H9 (cell line): ENCODE measurements at regions not wholly inside any gene's neighbourhood (a gene's known extent, or its start where the extent isn't known, plus 50 kb on each side); places are given as distances from the start of the nearest gene placed in this dataset.

Source experiments
- DNase-seq: peaks from one replicate; pipeline ENCODE4 v3.0.0-alpha.2; 2017
- H2AFZ ChIP-seq: one replicate; pipeline ENCODE4 v1.6.1; 2013; ENCODE audit warnings: mild to moderate bottlenecking, low read length, control low read depth, moderate library complexity
- H2AK5ac ChIP-seq: 2 replicates; pipeline ENCODE4 v1.6.1; 2013; ENCODE audit warnings: low read length, control low read depth, mixed read lengths; ENCODE audit not compliant: insufficient read length
- H2BK120ac ChIP-seq: one replicate; pipeline ENCODE4 v1.6.1; 2013; ENCODE audit warnings: low read depth, mild to moderate bottlenecking, low read length, control low read depth, inconsistent platforms; ENCODE audit not compliant: poor library complexity, severe bottlenecking
- H2BK12ac ChIP-seq: 2 replicates; pipeline ENCODE4 v1.6.1; 2013; ENCODE audit warnings: low read length, control low read depth, mixed read lengths, low read depth; ENCODE audit not compliant: insufficient read length
- H2BK15ac ChIP-seq: 2 replicates; pipeline ENCODE4 v1.6.1; 2013; ENCODE audit warnings: low read depth, low read length, control low read depth
- H2BK20ac ChIP-seq: one replicate; pipeline ENCODE4 v1.6.1; 2013; ENCODE audit warnings: low read depth, mild to moderate bottlenecking, low read length, control low read depth, inconsistent platforms; ENCODE audit not compliant: poor library complexity, severe bottlenecking
- H2BK5ac ChIP-seq: 2 replicates; pipeline ENCODE4 v1.6.1; 2013; ENCODE audit warnings: low read length, control low read depth, mixed read lengths; ENCODE audit not compliant: insufficient read length
- H3K14ac ChIP-seq: 2 replicates; pipeline ENCODE4 v1.6.1; 2013; ENCODE audit warnings: low read length, control low read depth; ENCODE audit not compliant: insufficient read depth
- H3K18ac ChIP-seq: 2 replicates; pipeline ENCODE4 v1.6.1; 2013; ENCODE audit warnings: low read depth, mild to moderate bottlenecking, mixed read lengths, low read length, control low read depth; ENCODE audit not compliant: insufficient read length
- H3K23ac ChIP-seq: 2 replicates; pipeline ENCODE4 v1.6.1; 2013; ENCODE audit warnings: low read length, control low read depth, mixed read lengths, low read depth; ENCODE audit not compliant: insufficient read length
- H3K23me2 ChIP-seq: 2 replicates; pipeline ENCODE4 v1.6.1; 2013; ENCODE audit warnings: low read depth, mild to moderate bottlenecking, mixed read lengths, low read length, control low read depth; ENCODE audit not compliant: insufficient read length, poor library complexity, severe bottlenecking
- H3K27ac ChIP-seq: 2 replicates; pipeline ENCODE4 v1.5.1; 2013; ENCODE audit warnings: low read length, control low read depth, mixed read lengths, low read depth; ENCODE audit not compliant: insufficient read length
- H3K27me3 ChIP-seq: 2 replicates; pipeline ENCODE4 v1.6.1; 2013; ENCODE audit warnings: low read length, control low read depth, inconsistent platforms; ENCODE audit not compliant: insufficient read depth
- H3K4ac ChIP-seq: 2 replicates; pipeline ENCODE4 v1.6.1; 2013; ENCODE audit warnings: low read depth, mild to moderate bottlenecking, control low read depth, inconsistent platforms, low read length, moderate library complexity
- H3K4me1 ChIP-seq: 2 replicates; pipeline ENCODE4 v1.6.1; 2013; ENCODE audit warnings: low read length, control low read depth, inconsistent platforms; ENCODE audit not compliant: insufficient read depth
- H3K4me2 ChIP-seq: 2 replicates; pipeline ENCODE4 v1.6.1; 2013; ENCODE audit warnings: low read length, control low read depth, mixed read lengths; ENCODE audit not compliant: insufficient read length, insufficient read depth
- H3K56ac ChIP-seq: 2 replicates; pipeline ENCODE4 v1.6.1; 2013; ENCODE audit warnings: low read depth, mild to moderate bottlenecking, mixed read lengths, low read length, control low read depth; ENCODE audit not compliant: insufficient read length
- H3K79me1 ChIP-seq: 2 replicates; pipeline ENCODE4 v1.6.1; 2013; ENCODE audit warnings: low read depth, mild to moderate bottlenecking, moderate library complexity, low read length, control low read depth, inconsistent platforms; ENCODE audit not compliant: insufficient read depth, poor library complexity, severe bottlenecking
- H3K79me2 ChIP-seq: 2 replicates; pipeline ENCODE4 v1.6.1; 2013; ENCODE audit warnings: low read length, control low read depth, inconsistent platforms; ENCODE audit not compliant: insufficient read depth
- H3K9ac ChIP-seq: 2 replicates; pipeline ENCODE4 v1.6.1; 2013; ENCODE audit warnings: low read length, control low read depth, mixed read lengths; ENCODE audit not compliant: insufficient read length; ENCODE audit errors: extremely low read depth
- H3K9me3 ChIP-seq: one replicate; pipeline ENCODE4 v1.6.1; 2013; ENCODE audit warnings: low read depth, low read length, inconsistent platforms; ENCODE audit not compliant: control insufficient read depth
- H3T11ph ChIP-seq: one replicate; pipeline ENCODE4 v1.6.1; 2013; ENCODE audit warnings: mild to moderate bottlenecking, low read length, control low read depth, inconsistent platforms
- H4K20me1 ChIP-seq: one replicate; pipeline ENCODE4 v1.6.1; 2013; ENCODE audit not compliant: control insufficient read depth, insufficient read length, insufficient read depth
- H4K5ac ChIP-seq: 2 replicates; pipeline ENCODE4 v1.6.1; 2013; ENCODE audit warnings: low read depth, mild to moderate bottlenecking, mixed read lengths, low read length, control low read depth; ENCODE audit not compliant: insufficient read length
- H4K8ac ChIP-seq: replicated peaks from 2 replicates; pipeline ENCODE4 v1.6.1; 2013; ENCODE audit warnings: low read length, control low read depth, mixed read lengths, low read depth; ENCODE audit not compliant: insufficient read length
- H4K91ac ChIP-seq: 2 replicates; pipeline ENCODE4 v1.6.1; 2013; ENCODE audit warnings: low read depth, mild to moderate bottlenecking, moderate library complexity, mixed read lengths, low read length, control low read depth; ENCODE audit not compliant: insufficient read length
- H3K27ac Mint-ChIP-seq, 3 experiments: 2 replicates in 2 of 3; 3 replicates in 1 of 3; pipeline ENCODE4 v1.8.0; 2020 to 2021; ENCODE audit warnings: mixed read lengths in 3 of 3, mild to moderate bottlenecking in 1 of 3, moderate library complexity in 1 of 3
- H3K27me3 Mint-ChIP-seq: 2 replicates; pipeline ENCODE4 v1.8.0; 2021; ENCODE audit warnings: low read depth, mild to moderate bottlenecking, moderate library complexity, mixed read lengths
- H3K36me3 Mint-ChIP-seq, 3 experiments: 2 replicates in 2 of 3; 3 replicates in 1 of 3; pipeline ENCODE4 v1.8.0; 2020 to 2021; ENCODE audit warnings: low read depth in 3 of 3, mixed read lengths in 3 of 3; ENCODE audit not compliant: insufficient read depth in 1 of 3
- H3K4me1 Mint-ChIP-seq, 2 experiments: 2 replicates each; pipeline ENCODE4 v1.8.0; 2020; ENCODE audit warnings: mixed read lengths in 2 of 2
- H3K4me3 Mint-ChIP-seq, 2 experiments: 2 replicates in 1 of 2; 3 replicates in 1 of 2; pipeline ENCODE4 v1.8.0; 2020 to 2021; ENCODE audit warnings: mild to moderate bottlenecking in 2 of 2, mixed read lengths in 2 of 2, moderate library complexity in 1 of 2
- H3K9me3 Mint-ChIP-seq, 2 experiments: 2 replicates in 1 of 2; 3 replicates in 1 of 2; pipeline ENCODE4 v1.8.0; 2020; ENCODE audit warnings: mild to moderate bottlenecking in 2 of 2, mixed read lengths in 2 of 2, moderate library complexity in 1 of 2
- WGBS: extraction: QIAGEN DNeasy Blood & Tissue Kit; methylation state at CpG from one replicate; pipeline ENCODE4 v1.1.7; 2013; ENCODE audit warnings: missing lambda C conversion rate, low lambda C conversion rate, mixed read lengths; ENCODE audit not compliant: insufficient read length; ENCODE audit errors: extremely low coverage; 5-methylcytosine and 5-hydroxymethylcytosine counted together
- TF ChIP-seq, protein P1 (sequence below): fragments of 200-600 bp; sonication (generic); conservative IDR thresholded peaks from 3 replicates; pipeline ENCODE4 v1.8.0; 2021; ENCODE audit warnings: antibody characterized with exemption, mild to moderate bottlenecking

DNA sequence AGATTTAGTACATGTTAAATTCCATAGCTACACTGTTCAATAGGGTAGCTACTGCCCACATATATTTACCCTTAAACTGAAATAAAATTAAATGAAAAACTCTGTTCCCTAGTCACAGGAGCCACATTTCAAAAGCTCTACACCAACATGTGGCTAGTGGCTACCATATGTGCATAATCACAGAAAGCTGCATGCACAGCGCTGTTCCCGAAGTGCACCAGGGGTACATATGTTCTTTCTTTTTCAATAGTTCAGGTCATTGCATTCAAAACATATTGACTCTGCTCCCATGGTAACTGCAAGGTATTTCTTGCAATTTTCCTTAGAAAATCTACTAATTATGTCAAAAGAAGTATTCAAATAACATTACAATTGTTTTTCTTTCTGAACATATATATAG lies 591.2 kb downstream of the PDHA2 start:
- no peaks in the 10 kb centered on the region for H3K27me3 Mint-ChIP-seq
- no peak overlapping the region for H2BK120ac ChIP-seq
- no peak for DNase-seq
- H3K14ac ChIP-seq: no peak overlapping the region
- H3K18ac ChIP-seq: no peak overlapping the region
- no peak overlapping the region for H2BK5ac ChIP-seq
- no peak overlapping the region for H4K8ac ChIP-seq
- no peaks in the 10 kb centered on the region for H3K4me1 Mint-ChIP-seq
- no peak overlapping the region for H3K27ac ChIP-seq
- no peaks in the 10 kb centered on the region for H3K27me3 ChIP-seq
- no peaks in the 10 kb centered on the region; a peak in 1 of 7 replicates for H3K36me3 Mint-ChIP-seq
- H2BK15ac ChIP-seq: no peak overlapping the region
- no CpG with 5 or more reads among the region's 2 CpGs for WGBS
- H3K9me3 Mint-ChIP-seq: no peaks in the 10 kb centered on the region
- no peak overlapping the region for H2BK12ac ChIP-seq
- H3K4me3 Mint-ChIP-seq: no peak overlapping the region
- H2AK5ac ChIP-seq: no peak overlapping the region
- no peaks in the 10 kb centered on the region for H3K4me1 ChIP-seq
- H2AFZ ChIP-seq: no peak overlapping the region
- no peaks in the 10 kb centered on the region for H3K79me1 ChIP-seq
- no peak overlapping the region for H4K5ac ChIP-seq
- no peak overlapping the region for H3K4me2 ChIP-seq
- H3K56ac ChIP-seq: no peak overlapping the region
- no peak overlapping the region for H2BK20ac ChIP-seq
- H3T11ph ChIP-seq: no peak overlapping the region
- H3K27ac Mint-ChIP-seq: no peak overlapping the region
- no peak overlapping the region for H3K4ac ChIP-seq
- no peak overlapping the region for H4K91ac ChIP-seq
- H3K9me3 ChIP-seq: no peaks in the 10 kb centered on the region
- no peaks in the 10 kb centered on the region for H4K20me1 ChIP-seq
- no peaks in the 10 kb centered on the region for H3K23me2 ChIP-seq
- TF ChIP-seq, protein P1, sequence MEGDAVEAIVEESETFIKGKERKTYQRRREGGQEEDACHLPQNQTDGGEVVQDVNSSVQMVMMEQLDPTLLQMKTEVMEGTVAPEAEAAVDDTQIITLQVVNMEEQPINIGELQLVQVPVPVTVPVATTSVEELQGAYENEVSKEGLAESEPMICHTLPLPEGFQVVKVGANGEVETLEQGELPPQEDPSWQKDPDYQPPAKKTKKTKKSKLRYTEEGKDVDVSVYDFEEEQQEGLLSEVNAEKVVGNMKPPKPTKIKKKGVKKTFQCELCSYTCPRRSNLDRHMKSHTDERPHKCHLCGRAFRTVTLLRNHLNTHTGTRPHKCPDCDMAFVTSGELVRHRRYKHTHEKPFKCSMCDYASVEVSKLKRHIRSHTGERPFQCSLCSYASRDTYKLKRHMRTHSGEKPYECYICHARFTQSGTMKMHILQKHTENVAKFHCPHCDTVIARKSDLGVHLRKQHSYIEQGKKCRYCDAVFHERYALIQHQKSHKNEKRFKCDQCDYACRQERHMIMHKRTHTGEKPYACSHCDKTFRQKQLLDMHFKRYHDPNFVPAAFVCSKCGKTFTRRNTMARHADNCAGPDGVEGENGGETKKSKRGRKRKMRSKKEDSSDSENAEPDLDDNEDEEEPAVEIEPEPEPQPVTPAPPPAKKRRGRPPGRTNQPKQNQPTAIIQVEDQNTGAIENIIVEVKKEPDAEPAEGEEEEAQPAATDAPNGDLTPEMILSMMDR: no peak
- no peak overlapping the region for H3K23ac ChIP-seq
- no peaks in the 10 kb centered on the region for H3K79me2 ChIP-seq
- H3K9ac ChIP-seq: no peak overlapping the region
